ENCODE measurements at regions not wholly inside any gene's neighbourhood (a gene's known extent, or its start where the extent isn't known, plus 50 kb on each side); places are given as distances from the start of the nearest gene placed in this dataset.

GRCh38 chr1:244150665-244151064 is 99.6 kb downstream of the ZBTB18 start:
- DNase-seq = no peak
- H3K27me3 ChIP-seq = no peaks in the 10 kb centered on the region
- no peak for TF ChIP-seq CTCF (IDR thresholded peaks at IDR 0.05)
- no peak for TF ChIP-seq POLR2A (IDR thresholded peaks at IDR 0.05)
- no peak overlapping the region for H3K4me3 ChIP-seq
- intact Hi-C loops (cut with DNase I) = no loop called here
- H3K36me3 ChIP-seq (replicated peaks in 1 of 2) = no peaks in the 10 kb centered on the region
- no peak overlapping the region for H3K27ac ChIP-seq
- no peaks in the 10 kb centered on the region for H3K9me3 ChIP-seq (replicated peaks in 1 of 3)
- 73 to 86% (median 78%) methylated on average over 4 of the region's 4 CpGs for WGBS, 4 donors
- H3K4me1 ChIP-seq (replicated peaks in 1 of 2) = no peaks in the 10 kb centered on the region

- TF ChIP-seq POLR2A (IDR thresholded peaks at IDR 0.05) (no peak), CTCF (IDR thresholded peaks at IDR 0.05) (no peak)
- Histone ChIP-seq H3K27ac (no peak overlapping the region), H3K4me3 (no peak overlapping the region), H3K9me3 (replicated peaks in 1 of 3) (no peaks in the 10 kb centered on the region), H3K36me3 (replicated peaks in 1 of 2) (no peaks in the 10 kb centered on the region), H3K4me1 (replicated peaks in 1 of 2) (no peaks in the 10 kb centered on the region), H3K27me3 (no peaks in the 10 kb centered on the region)
- 77 to 82% (median 81%) methylated on average over 4 of the region's 4 CpGs for WGBS, 4 donors
- no peak for DNase-seq
- intact Hi-C loops (cut with DNase I) = no loop called here
Observed at GRCh38 chr1:244151537-244151936, 100.5 kb downstream of the ZBTB18 start.

DNA sequence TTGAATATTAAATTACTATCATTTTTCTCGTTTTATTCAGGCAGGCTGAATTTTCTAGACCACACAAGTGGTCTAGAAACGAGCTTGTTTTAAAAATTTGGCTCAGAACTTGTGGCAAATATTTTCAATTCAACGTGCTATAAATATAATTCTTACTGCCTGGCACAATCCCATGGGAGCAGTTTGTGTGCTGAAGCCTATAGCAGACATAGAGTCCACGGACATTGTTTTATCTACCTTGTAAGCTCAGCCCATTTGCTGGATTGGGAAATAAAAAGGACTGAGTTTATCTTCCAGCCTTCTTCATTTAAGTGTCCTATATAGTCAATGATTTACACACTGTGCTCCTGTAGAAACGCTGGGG is 103.4 kb downstream of the ZBTB18 start:
- WGBS, 4 donors = 50 to 62% (median 56%) methylated on average over 5 of the region's 5 CpGs
- H3K36me3 ChIP-seq (replicated peaks in 1 of 2) = no peaks in the 10 kb centered on the region
- no peak overlapping the region for H3K4me3 ChIP-seq
- H3K9me3 ChIP-seq (replicated peaks in 1 of 3) = no peaks in the 10 kb centered on the region
- intact Hi-C loops (cut with DNase I) = no loop called here
- H3K27me3 ChIP-seq = no peaks in the 10 kb centered on the region
- no peak for TF ChIP-seq CTCF (IDR thresholded peaks at IDR 0.05)
- no peak overlapping the region for H3K27ac ChIP-seq
- H3K4me1 ChIP-seq (replicated peaks in 1 of 2) = no peaks in the 10 kb centered on the region
- no peak for DNase-seq

- no peaks in the 10 kb centered on the region for H3K36me3 ChIP-seq (replicated peaks in 1 of 2)
- no peaks in the 10 kb centered on the region for H3K4me1 ChIP-seq (replicated peaks in 1 of 2)
- H3K4me3 ChIP-seq = no peak overlapping the region
- no peak overlapping the region for H3K27ac ChIP-seq
- DNase-seq = peak in 3 of 7 donors; percentile 16 to 43 (median 34)
- 72 to 79% (median 73%) methylated on average over 7 to 21 of the region's 21 CpGs for WGBS, 4 donors
- TF ChIP-seq POLR2A (IDR thresholded peaks at IDR 0.05) = no peak
- no peak for TF ChIP-seq CTCF (IDR thresholded peaks at IDR 0.05)
- H3K9me3 ChIP-seq (replicated peaks in 1 of 3) = no peaks in the 10 kb centered on the region
- intact Hi-C loops (cut with DNase I) = no loop called here
- H3K27me3 ChIP-seq = no peaks in the 10 kb centered on the region
Observed at GRCh38 chr1:244154872-244155531, 103.9 kb downstream of the ZBTB18 start.
